Ovary (tissue), 3 donors: ENCODE measurements at regions not wholly inside any gene's neighbourhood (a gene's known extent, or its start where the extent isn't known, plus 50 kb on each side); places are given as distances from the start of the nearest gene placed in this dataset.

Source experiments
- CTCF ChIP-seq, 3 donors: fragments of 450-650 bp in 2 of 3; fragments of 200-600 bp in 1 of 3; IDR thresholded peaks; one replicate each; pipeline versions ENCODE4 v1.5.1 to v1.8.0; 2016 to 2022; ENCODE audit warnings: antibody characterized with exemption in 3 of 3, mild to moderate bottlenecking in 1 of 3
- EP300 ChIP-seq: sonication (generic); formaldehyde crosslinking; IDR thresholded peaks from one replicate; pipeline ENCODE4 v1.6.1; 2017; ENCODE audit warnings: antibody characterized with exemption
- POLR2A ChIP-seq: fragments of 450-650 bp; IDR thresholded peaks from one replicate; pipeline ENCODE4 v1.6.1; 2017; ENCODE audit warnings: antibody characterized with exemption, mild to moderate bottlenecking, moderate library complexity
- donor health status: DM: no; HTN: no; CAD: no.

DNA sequence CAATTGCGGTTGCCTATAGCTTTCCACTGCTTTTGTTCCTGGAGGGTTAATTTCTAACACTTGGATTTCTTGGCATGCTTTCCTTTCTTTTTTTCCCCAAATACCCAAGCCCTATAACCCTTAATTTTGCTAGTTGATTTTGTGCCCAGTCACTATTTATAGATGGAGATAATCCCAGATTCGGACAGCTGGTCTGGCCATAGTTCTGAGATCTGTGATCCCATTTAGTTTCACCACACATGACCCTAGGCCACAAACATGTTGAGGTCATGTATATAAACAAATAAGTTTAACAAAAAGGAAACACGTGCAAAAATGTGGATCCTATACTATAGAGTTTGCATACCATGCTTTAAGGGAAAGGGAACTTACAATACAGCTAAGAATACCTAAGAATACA is 111.4 kb downstream of the ZMAT3 start:
- TF ChIP-seq CTCF (IDR thresholded peaks at IDR 0.05) (no peak), POLR2A (no peak), EP300 (no peak)
